NCI-H446 (cell line): ENCODE measurements at regions not wholly inside any gene's neighbourhood (a gene's known extent, or its start where the extent isn't known, plus 50 kb on each side); places are given as distances from the start of the nearest gene placed in this dataset.

Experiments
- DNase-seq, 2 experiments: peaks; one replicate each; lab custom pipeline; 2025; lab: John Stamatoyannopoulos, UW

DNA sequence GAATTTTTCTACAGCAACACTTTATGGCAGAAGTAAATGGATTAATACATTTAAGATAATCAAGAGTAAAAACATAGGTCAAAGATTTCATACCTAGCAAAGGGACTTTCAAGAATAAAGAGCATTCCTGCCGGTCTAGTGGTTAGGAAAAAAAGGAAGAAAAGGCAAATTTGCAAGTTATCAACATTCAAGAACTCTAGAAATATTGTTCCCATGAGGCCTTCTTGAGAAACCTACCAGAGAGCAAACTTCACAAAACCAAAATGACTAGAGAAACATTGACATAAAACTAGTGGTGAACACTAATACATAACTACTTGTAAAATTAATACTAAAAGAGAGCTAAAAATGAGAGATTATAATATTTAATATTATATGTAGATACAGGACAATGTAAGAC is 320.2 kb upstream of the RGMB start:
- DNase-seq: no peak

DNA sequence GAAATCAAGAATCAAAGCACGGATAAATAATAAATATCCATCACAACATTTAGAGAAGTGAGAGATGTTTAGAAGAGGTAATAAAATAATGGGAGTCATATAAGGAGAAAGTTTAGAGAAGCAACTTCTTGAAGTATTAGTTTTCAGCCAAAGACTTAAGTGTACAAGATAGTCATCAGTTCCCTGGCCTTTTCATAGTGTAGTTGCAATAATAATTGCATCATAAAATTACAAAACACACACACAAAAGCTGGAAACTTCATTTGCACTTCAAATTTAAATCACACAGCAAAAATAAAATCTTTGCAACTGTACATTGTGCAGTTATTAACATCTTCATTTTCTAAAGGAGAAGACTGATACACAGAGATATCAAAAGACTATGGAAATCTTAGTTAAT is 319.1 kb upstream of the RGMB start:
- DNase-seq: no peak

DNA sequence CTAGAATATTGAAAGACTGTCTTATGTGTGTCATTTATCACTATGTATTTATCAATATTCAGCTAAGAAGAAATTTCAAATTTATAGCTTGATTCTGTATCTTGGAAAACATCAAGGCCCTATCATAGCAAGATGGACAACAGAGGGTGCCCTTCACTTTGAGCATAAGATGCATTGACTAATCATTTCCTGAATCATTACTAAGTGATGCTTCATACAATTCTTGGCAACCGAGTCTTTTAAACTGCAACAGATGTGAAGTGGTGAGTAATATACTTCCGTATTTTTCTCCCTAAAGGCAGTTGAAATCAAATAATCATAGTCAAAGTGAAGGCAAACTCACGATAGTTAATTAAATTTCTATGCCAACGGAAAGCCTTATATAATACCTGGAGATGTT is 318.6 kb upstream of the RGMB start:
- peak; percentile 31 to 75 for DNase-seq

DNA sequence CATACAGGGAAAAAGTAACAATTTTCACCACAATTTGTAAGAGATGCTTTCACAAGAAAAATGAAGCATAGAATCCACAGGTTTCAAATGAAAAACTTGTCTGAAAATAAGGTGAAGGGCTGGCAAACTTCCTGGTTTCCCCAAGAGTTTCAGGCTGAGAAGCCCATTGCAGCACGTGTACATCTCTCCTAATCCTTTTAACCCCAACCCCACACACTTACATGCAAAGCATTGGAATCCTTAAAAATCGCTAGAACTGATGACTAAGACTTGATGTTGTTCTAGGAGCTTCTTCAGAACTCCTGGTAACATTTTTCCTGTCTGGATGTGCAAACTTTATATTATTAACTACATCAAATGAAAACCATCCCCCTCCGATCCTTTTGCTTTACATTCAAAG is 317.8 kb upstream of the RGMB start:
- no peak for DNase-seq

DNA sequence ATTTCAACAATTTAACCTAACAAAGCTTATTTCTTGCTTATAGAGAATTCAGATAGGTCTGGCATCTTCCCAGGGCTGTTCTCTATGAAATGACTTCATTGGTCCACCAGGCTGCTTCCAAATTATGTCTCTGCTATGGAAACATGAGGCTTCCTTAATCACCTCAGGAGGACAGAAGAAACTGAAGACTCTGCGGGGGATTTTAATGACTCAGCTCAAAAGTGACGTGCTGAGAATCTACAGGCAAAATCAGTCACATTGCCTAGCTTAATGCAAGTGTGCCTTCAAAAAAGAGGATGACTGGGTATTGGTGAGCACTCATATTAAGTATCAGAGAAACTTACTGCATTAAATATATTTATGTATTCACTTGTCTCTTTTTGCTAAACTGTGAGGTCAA is 315.5 kb upstream of the RGMB start:
- DNase-seq: peak in 1 of 2 experiments; percentile 7

DNA sequence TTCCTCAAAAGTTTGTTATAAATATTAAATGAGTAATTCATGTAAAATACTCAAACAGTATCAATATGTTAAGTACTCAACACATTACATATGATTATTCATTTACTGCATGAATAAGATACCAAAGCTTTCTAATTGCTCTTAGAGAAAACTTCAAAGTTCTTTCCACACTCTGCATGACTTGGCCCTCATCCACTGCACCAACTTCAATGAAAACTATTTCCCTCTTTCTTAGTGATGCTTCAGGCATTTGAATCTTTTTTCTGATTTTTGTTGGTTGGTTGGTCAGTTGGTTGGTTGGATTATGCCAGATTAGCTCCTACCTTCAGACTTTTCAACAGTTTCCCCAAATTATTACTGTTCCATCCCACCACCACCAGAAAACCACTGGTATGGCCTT is 314.7 kb upstream of the RGMB start:
- DNase-seq: no peak

DNA sequence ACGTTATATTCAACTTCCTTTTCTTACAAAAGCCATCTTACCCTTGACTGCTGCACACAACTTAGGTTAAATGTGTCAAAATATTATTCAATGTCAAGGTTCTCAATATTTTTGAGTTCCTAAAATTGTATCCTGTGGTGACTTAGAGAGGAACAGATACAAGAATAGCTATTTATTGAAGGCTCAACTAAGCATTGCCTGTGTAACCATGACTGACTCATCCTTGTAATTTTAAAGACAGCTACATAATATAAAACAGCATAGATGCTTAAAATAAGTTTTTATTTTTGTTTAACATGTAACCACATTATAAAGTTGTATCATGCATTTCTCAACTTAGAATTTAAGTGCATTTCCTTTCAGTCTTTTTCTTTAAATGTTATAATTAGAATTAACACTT is 312.9 kb upstream of the RGMB start:
- DNase-seq: no peak

DNA sequence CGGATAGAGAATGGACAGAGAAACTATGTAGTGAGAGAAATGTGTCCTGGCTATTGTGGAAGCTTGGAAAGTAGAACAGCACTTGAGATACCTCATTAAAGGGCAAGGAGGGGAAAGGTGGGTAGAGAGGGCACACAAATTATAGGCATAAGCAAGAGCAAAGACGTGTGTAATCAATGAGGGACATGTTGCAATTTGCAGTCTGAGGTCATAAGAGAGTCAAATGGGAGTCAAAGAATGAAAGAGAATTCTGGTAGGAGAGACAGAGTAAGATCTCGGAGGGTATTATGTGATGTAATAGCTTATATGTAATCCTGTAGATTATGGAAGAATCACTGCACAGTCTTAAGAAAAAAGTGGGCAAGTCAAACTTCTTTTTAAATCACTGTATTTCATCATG is 312.0 kb upstream of the RGMB start:
- DNase-seq: no peak

DNA sequence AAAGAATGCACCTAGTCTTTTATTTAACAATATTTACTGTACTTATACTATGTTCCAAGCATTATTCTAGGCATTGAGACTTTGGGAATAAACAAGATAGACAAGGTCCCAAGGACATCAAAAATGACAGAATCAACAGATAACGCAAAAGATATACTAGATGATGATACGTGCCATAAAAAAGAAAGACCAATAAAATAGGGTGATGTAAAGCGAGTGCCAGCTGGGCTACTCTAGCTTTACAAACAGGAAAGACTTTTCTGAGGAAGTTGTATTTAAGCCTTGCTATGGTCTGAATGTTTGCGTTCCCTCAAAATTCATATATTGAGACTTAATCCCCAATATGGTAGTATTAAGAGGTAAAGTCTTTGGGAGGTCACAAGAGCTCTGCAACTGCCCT is 310.2 kb upstream of the RGMB start:
- DNase-seq: no peak

DNA sequence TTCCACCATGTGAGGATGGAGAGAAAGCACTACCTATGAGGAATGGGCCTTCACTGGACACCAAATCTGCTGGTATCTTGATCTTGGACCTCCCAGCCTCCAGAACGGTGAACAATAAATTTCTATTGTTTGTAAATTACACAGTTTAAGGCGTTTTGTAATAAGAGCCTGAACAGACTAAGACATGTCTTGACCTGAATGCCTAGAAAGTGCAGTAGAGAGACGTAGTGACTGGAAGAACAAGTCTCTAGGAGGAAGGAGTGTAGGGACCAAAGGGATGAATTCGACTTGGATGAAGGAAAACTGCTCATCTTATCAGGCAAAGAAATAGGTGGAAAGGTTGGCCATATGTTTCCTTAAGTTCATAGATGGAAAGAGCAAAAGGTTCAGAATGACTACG is 309.8 kb upstream of the RGMB start:
- no peak for DNase-seq

DNA sequence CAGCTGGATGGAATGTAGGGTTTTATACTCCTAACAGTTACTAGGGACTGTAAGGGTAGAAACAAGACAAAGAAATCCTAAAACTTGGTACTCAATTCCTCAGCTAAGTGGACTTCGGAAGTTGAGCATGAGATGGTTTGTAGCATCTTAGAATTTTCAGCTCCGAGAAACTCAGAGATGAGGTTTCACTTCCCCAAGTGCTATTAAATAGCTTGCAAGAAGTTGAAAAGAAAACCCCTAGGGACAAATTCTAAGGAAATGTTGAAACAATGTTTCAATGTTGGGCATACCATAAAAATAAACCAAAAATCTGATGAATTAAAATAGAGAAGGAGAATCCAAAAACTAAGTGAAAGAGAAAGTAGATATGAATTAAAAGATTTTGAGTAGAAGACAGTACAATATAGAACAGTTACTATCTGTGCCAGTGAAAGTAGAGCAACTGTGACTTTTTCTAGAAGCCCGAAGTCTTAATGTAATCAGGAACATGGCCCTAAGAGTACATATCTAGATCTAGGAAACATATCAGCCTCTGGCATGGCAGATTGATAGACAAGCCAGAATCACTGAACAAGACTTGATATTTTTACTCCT is 308.6 kb upstream of the RGMB start:
- no peak for DNase-seq

DNA sequence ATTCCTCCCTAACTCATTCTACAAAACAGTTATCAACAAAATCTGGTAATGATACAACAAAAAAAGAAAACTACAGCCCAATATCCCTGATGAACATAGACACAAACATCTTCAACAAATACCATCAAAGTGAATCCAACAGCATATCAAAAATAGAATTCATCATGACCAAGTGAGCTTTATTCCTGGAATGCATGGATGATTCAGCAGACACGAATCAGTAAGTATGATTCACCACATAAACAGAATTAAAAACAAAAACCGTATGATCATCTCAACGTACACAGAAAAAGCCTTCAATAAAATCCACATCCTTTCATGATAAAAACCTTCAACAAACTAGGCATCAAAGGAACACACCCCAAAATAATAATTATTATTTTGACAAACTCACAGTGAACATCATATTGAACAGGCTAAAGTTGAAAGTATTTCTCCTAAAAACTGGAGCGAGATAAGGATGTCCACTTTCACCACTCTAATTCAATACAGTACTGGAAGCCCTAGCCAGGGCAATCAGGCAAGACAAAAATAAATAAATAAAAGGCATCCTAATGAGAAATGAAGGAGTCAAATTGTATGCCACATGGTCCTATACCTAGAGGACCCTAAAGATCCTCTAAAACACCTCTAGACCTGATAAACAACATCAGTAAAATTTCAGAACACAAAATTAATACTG is 305.1 kb upstream of the RGMB start:
- DNase-seq: no peak

DNA sequence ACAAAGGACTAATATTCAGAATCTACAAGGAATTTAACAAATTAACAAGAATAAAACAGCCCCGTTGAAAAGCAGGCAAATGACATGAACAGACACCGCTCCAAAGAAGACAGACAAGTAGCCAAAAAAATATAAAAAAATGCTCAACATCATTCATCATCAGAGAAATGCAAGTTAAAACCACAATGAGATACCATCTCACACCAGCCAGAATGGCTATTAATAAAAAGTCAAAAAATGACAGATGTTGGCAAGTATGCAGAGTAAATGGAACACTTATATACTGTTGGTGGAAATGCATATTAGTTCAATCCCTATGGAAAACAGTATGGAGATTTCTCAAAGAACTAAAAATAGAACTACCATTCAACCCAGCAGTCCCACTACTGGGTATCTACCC is 302.7 kb upstream of the RGMB start:
- no peak for DNase-seq

DNA sequence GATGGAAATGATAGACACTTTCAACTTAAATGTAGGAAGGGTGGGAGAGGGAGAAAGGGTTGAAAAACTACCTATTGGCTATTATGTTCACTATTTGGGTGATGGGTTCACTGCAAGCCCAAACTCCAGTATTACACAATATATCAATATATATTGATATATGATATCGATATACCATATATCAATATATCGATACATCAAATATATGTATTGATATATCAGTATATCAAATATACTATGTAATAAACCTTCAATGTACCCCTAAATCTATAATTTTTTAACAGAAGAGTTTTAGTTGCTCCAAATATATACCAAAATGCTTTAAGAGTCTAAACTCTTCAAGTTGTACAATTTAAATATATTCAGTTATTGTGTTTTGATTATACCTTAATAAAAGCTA is 302.0 kb upstream of the RGMB start:
- no peak for DNase-seq

DNA sequence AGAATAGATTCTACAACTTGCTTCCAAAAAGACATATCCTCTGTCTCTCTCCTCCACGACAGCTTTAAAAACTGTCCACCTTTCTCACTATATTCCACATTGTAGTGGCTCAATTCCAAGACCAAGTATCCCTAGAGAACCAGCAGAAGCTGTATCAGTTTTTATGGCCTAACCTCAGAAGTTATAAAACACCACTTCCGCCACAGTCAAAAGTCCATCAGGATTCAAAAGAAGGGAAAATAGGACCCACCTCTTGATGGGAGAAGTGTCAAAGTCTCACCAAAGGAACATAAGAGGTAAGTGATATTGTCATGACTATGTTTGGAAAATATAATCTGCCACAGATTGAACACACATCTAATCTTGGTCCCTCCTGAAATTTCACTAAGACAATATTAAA is 299.2 kb upstream of the RGMB start:
- DNase-seq: no peak

DNA sequence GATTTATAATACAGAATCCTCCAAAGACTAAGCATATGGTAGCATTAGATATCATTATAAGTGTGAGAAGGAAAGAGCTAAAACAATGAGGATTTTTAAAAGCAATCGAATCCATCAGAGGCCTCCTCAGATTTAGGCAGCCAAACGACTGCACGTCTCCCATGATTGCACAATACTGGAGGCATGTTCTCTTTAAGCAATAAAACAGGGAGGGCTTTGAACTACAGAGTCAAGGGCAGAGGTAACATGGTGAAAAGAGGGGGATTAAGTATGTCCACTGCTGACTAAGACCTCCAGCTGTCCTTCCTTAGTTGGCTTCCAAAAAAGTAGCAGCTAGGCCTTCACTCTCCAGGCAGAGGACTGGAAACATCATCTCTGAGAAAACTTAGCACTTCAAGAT is 298.7 kb upstream of the RGMB start:
- DNase-seq: no peak

DNA sequence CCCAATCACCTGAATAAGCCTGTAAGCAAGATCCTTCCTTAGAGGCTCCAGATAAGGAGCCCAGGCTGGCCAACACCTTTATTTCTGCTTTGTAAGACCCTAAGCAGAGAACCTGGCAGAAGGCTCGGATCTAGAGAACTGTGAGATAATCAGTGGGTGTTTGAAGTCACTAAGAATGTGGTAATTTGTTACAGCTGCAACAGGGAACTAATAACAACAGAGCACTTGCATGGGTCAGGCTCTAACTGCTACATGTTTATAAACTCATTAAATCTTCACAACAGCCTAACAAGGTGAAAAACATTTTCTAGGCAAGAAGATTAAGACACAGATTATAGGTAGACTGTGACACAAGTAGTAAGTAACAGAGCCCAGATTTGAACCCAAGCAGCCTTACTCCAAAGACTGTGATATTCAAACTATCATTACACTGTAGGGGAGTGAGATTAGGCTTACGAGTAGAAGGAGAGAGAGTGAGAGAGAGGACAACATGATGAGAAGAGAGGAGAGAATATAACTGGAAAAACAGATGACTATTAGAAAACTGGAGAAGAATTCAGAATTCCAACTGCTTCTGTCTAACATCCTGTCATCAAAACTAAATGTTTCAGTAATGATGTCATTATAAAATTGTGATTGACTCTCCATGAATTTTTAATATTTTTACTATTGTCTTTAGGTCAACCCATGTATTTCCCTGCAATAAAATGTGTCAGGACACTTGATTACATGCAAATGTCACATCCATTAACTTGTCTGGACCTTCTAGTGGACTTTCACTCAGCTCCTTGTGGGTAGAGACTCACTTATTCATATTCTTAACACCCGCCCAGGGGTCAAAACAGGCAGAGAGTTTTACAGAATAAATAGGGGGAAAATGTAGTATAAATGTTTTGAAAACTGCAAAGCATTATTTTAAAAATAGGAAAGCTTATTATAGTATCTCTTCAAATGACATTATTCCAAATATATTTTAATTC is 290.9 kb upstream of the RGMB start:
- no peak for DNase-seq

DNA sequence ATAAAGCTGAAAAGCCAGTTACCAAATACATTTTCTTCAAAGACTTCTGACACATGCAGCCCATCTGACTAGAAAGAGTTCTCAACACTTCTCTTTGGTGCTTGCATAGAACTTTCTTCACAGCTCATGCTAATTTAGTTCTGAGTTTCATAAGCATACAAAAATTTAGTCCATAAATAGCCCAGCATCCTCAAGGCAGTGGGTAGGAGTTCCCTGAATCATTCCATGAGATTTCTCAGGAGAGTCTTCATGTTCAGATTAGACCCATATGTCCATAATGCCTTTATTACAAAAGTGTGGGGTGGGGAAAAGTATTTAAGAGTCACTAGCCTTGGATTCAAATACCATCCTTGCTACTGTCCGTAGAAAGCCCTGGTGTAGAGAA is 290.2 kb upstream of the RGMB start:
- no peak for DNase-seq

DNA sequence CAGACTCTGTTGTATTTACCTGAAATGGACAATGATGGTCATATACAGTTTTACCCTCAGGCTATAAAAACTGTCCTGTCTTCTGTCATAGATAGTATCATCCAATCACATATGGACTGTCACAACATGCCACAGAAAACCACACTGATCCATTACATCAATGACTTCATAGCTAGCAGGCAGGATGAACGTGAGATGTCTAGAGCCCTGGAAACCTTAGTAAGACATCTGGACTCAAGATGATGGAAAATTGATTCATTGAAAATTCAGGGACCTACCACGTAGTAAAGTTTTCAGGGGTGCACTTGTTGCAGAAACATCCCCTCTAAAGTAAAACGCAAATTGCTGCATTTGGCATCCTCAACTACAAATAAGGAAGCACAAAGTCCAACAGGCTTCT is 284.4 kb upstream of the RGMB start:
- DNase-seq: no peak

DNA sequence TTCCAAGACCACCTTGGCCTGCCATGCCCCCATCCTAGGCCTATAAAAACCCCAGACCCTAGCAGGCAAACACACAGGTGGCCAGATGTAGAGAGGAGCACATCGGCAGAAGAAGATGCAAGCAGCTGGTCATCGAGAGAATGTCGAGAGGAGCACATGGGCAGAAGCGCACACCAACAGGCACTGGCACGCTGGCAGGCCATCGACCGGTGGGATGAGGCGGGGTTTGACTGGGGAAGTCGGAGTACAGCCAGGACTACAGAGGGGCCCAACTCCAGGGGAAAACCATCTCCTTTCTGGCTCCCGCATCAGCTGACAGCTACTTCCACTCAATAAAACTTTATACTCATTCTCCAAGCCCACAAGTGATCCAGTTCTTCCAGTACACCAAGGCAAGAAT is 283.1 kb upstream of the RGMB start:
- no peak for DNase-seq

DNA sequence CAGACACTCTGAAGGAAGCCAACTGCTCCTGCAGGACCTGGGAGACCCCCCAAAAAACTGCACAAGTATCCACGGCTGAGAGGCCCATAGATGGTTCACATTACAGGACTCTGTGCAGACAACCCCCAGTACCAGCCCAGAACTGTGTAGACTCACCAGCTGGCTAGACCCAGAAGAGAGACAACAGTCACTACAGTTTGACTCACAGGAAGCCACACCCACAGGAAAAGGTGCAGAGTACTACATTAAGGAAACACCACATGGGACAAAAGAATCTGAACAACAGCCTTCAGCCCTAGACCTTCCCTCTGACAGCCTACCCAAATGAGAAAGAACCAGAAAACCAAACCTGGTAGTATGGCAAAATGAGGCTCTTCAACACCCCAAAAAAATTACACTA is 281.2 kb upstream of the RGMB start:
- DNase-seq: no peak

DNA sequence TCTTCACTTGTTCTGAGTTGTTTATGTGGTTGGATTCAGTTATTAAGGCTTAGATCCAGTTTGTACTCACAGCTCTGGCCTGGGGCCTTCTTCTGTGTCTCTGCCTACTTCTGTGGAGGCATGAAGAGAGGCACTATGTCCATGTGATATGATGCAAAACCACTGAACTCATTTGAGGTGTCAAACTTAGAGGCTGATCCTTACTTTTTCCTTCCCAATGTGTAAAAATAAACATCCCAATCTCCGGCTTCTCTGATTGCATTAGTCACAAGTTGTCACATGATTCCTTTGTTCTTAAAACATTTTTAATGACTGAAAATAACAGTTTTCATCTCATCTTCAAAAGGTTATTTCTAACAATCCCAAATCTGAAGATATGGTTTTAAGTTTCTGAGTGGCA is 276.0 kb upstream of the RGMB start:
- DNase-seq: no peak

DNA sequence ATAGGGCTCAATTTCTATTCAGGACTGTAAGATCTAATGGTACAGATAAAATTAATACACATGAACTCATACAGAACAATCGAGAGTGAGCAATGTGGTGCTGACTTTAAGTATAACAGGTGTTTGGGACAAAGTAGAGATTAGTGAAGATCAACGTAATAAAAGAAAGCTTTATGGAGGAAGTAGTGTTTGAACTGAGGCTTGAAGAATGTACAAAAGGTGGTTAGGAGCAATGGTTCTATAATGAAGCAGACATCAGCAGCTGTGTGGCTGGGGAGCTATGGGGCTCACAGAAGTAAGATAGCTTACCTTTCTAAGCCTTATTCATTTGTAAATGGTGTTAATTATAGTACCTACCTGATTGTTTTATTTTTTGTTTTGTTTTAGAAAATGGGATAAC is 275.4 kb upstream of the RGMB start:
- no peak for DNase-seq
